NT2/D1 (cell line): ENCODE measurements at regions not wholly inside any gene's neighbourhood (a gene's known extent, or its start where the extent isn't known, plus 50 kb on each side); places are given as distances from the start of the nearest gene placed in this dataset.

Source experiments
- SUZ12 ChIP-seq: IDR thresholded peaks from 2 replicates; pipeline ENCODE4 v1.6.1; 2011; ENCODE audit not compliant: insufficient read length, insufficient read depth; ENCODE audit errors: extremely low read depth
- YY1 ChIP-seq: IDR thresholded peaks from 2 replicates; pipeline ENCODE4 v1.6.1; 2011; ENCODE audit not compliant: insufficient read length, insufficient read depth
- ZNF274 ChIP-seq: IDR thresholded peaks from 2 replicates; pipeline ENCODE4 v1.6.1; 2011; ENCODE audit warnings: mild to moderate bottlenecking, low read depth, low read length

DNA sequence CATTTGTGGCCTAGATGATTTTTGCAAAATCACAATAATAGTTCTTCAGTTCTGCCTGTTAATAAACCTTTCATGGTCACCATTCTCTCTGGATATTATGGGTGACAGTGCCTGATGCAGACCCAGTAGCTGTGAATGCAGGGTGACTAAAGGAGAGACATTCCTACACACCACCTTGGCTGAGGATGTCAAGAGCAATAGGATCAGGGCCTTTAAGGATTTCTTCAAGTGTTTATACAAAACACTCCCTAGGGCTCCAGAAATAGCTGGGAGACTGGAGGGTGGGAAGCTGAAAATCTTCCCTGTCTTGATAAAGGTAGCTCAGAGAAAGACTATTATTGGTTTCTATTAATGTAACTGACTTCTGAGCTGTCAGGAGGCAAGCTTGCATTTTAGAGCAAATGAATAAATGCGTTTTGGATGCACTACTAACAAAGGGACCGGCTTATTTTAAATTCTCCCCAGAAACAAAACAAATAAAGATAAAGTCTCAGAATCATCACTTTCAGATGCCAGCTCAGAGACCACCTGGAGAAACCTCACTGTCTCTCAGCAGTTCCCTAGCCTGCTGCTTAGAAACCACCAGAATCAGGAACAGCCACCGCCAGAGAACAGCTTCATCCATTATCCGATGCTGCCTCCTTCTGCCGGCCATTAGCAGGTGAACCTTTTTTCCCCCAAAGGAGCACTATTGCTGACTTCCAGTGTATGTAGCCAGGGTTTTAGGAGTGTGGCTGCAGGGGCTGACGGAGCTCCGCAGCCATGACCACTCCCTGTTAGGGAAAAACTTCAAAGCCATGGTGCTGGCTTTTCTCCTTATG, 171.4 kb upstream of the DYNLRB2 start:
- TF ChIP-seq YY1 (no peak), ZNF274 (no peak), SUZ12 (no peak)
